ENCODE measurements at regions not wholly inside any gene's neighbourhood (a gene's known extent, or its start where the extent isn't known, plus 50 kb on each side); places are given as distances from the start of the nearest gene placed in this dataset.

GRCh38 chr3:30471066-30471465, 135.3 kb upstream of the TGFBR2 start:
- Histone ChIP-seq H2AFZ (ENCODE audit: control insufficient read depth, low read length) (no peak overlapping the region), H3K4me2 (ENCODE audit: control insufficient read depth, extremely low read depth, insufficient read depth, low read depth, low read length) (no peak overlapping the region), H3K79me2 (ENCODE audit: control insufficient read depth, insufficient read depth, low read length) (no peaks in the 10 kb centered on the region), H4K20me1 (ENCODE audit: control insufficient read depth, extremely low read depth, insufficient read depth, low read length) (no peaks in the 10 kb centered on the region), H3K4me1 (ENCODE audit: control insufficient read depth, extremely low read depth, insufficient read depth, low read length) (peaks cover 17% of the 10 kb centered on the region), H3K36me3 (ENCODE audit: control insufficient read depth in 2 of 2, extremely low read depth in 1 of 2, insufficient read depth in 2 of 2, low read length in 2 of 2) (no peaks in the 10 kb centered on the region), H3K4me3 (ENCODE audit: control insufficient read depth in 2 of 3, extremely low read depth in 1 of 3, insufficient read depth in 2 of 3, low read depth in 1 of 3, low read length in 3 of 3) (no peak overlapping the region), H3K9me3 (ENCODE audit: control insufficient read depth, low read depth, low read length) (no peaks in the 10 kb centered on the region), H3K9ac (ENCODE audit: control insufficient read depth, extremely low read depth, insufficient read depth, low read length) (no peak overlapping the region), H3K27ac (ENCODE audit: control insufficient read depth, insufficient read depth, low read length) (no peak overlapping the region), H3K9me1 (ENCODE audit: control insufficient read depth, extremely low read depth, insufficient read depth, low read length) (no peaks in the 10 kb centered on the region), H3K27me3 (ENCODE audit: control insufficient read depth, extremely low read depth, insufficient read depth, low read length) (no peaks in the 10 kb centered on the region)
- no peak for DNase-seq (ENCODE audit: low read depth, low spot score)
- no peak for TF ChIP-seq CTCF (optimal IDR thresholded peaks at IDR 0.05 in 1 of 3, IDR thresholded peaks at IDR 0.05 in 1 of 3, conservative IDR thresholded peaks at IDR 0.05 in 1 of 3; ENCODE audit: extremely low read depth in 1 of 3, insufficient read depth in 2 of 3, low read length in 3 of 3)
- no peak for TF ChIP-seq EZH2 (IDR thresholded peaks at IDR 0.05; ENCODE audit: low read length)
- peak; percentile 87 for FAIRE-seq
- dilution Hi-C loops (cut with MboI; ENCODE audit: extremely low pct_ligation_motif_present, low sequenced_read_pairs) = no loop called here

GRCh38 chr3:30471796-30472489, 134.5 kb upstream of the TGFBR2 start:
- no peak overlapping the region for H2AFZ ChIP-seq (ENCODE audit: control insufficient read depth, low read length)
- H3K36me3 ChIP-seq (ENCODE audit: control insufficient read depth in 2 of 2, extremely low read depth in 1 of 2, insufficient read depth in 2 of 2, low read length in 2 of 2) = no peaks in the 10 kb centered on the region
- no peaks in the 10 kb centered on the region for H4K20me1 ChIP-seq (ENCODE audit: control insufficient read depth, extremely low read depth, insufficient read depth, low read length)
- no peak overlapping the region for H3K4me2 ChIP-seq (ENCODE audit: control insufficient read depth, extremely low read depth, insufficient read depth, low read depth, low read length)
- dilution Hi-C loops (cut with MboI; ENCODE audit: extremely low pct_ligation_motif_present, low sequenced_read_pairs) = no loop called here
- DNase-seq (ENCODE audit: low read depth, low spot score) (no peak), FAIRE-seq (no peak)
- H3K9me1 ChIP-seq (ENCODE audit: control insufficient read depth, extremely low read depth, insufficient read depth, low read length) = no peaks in the 10 kb centered on the region
- H3K4me1 ChIP-seq (ENCODE audit: control insufficient read depth, extremely low read depth, insufficient read depth, low read length) = peaks cover 26% of the 10 kb centered on the region
- H3K9ac ChIP-seq (ENCODE audit: control insufficient read depth, extremely low read depth, insufficient read depth, low read length) = no peak overlapping the region
- H3K4me3 ChIP-seq (ENCODE audit: control insufficient read depth in 2 of 3, extremely low read depth in 1 of 3, insufficient read depth in 2 of 3, low read depth in 1 of 3, low read length in 3 of 3) = no peak overlapping the region
- no peak for TF ChIP-seq EZH2 (IDR thresholded peaks at IDR 0.05; ENCODE audit: low read length)
- TF ChIP-seq CTCF (optimal IDR thresholded peaks at IDR 0.05 in 1 of 3, IDR thresholded peaks at IDR 0.05 in 1 of 3, conservative IDR thresholded peaks at IDR 0.05 in 1 of 3; ENCODE audit: extremely low read depth in 1 of 3, insufficient read depth in 2 of 3, low read length in 3 of 3) = no peak
- H3K79me2 ChIP-seq (ENCODE audit: control insufficient read depth, insufficient read depth, low read length) = no peaks in the 10 kb centered on the region
- no peaks in the 10 kb centered on the region for H3K9me3 ChIP-seq (ENCODE audit: control insufficient read depth, low read depth, low read length)
- no peaks in the 10 kb centered on the region for H3K27me3 ChIP-seq (ENCODE audit: control insufficient read depth, extremely low read depth, insufficient read depth, low read length)
- H3K27ac ChIP-seq (ENCODE audit: control insufficient read depth, insufficient read depth, low read length) = no peak overlapping the region
